Activated CD4-positive, alpha-beta T cell treated with anti-CD3 and anti-CD28 coated beads for 36 hours (primary cell): ENCODE measurements at regions not wholly inside any gene's neighbourhood (a gene's known extent, or its start where the extent isn't known, plus 50 kb on each side); places are given as distances from the start of the nearest gene placed in this dataset.

Experiments used
- ATAC-seq: fragments of 200-7000 bp; cut with Tn5 transposase; one replicate; pipeline ENCODE4 v1.10.0; 2021; ENCODE audit warnings: mild to moderate bottlenecking, moderate library complexity
- CTCF ChIA-PET: fragments of 350-600 bp; sonication (Branson Sonifier 250); formaldehyde crosslinking; loops from one replicate; lab custom pipeline; 2021; ENCODE audit warnings: antibody characterized with exemption; lab: Charles Lee
- POLR2A ChIA-PET: fragments of 350-600 bp; sonication (Branson Sonifier 250); formaldehyde crosslinking; loops from one replicate; lab custom pipeline; 2021; ENCODE audit warnings: antibody characterized with exemption, inconsistent platforms; lab: Charles Lee
- DNase-seq: peaks from one replicate; pipeline ENCODE4 v3.0.0-alpha.2; 2020
- H3K27ac Mint-ChIP-seq: one replicate; pipeline ENCODE4 v1.8.0; 2021; ENCODE audit warnings: mixed read lengths
- H3K27me3 Mint-ChIP-seq: one replicate; pipeline ENCODE4 v1.8.0; 2021; ENCODE audit warnings: mixed read lengths
- H3K36me3 Mint-ChIP-seq: one replicate; pipeline ENCODE4 v1.8.0; 2021; ENCODE audit warnings: low read depth, mixed read lengths
- H3K4me1 Mint-ChIP-seq: one replicate; pipeline ENCODE4 v1.8.0; 2021; ENCODE audit warnings: mixed read lengths
- H3K4me3 Mint-ChIP-seq: one replicate; pipeline ENCODE4 v1.8.0; 2021; ENCODE audit warnings: mild to moderate bottlenecking, moderate library complexity, mixed read lengths
- H3K9me3 Mint-ChIP-seq: one replicate; pipeline ENCODE4 v1.8.0; 2021; ENCODE audit warnings: low read depth, mixed read lengths
- intact Hi-C, 2 experiments: fragments of 100-400 bp; cut with DNase I in 1 of 2; cut with micrococcal nuclease in 1 of 2; formaldehyde crosslinking; loops; one replicate each; pipeline versions ENCODE4 v1.14.2 to v1.15.1; 2022 to 2024; cut with DNase I, micrococcal nuclease

DNA sequence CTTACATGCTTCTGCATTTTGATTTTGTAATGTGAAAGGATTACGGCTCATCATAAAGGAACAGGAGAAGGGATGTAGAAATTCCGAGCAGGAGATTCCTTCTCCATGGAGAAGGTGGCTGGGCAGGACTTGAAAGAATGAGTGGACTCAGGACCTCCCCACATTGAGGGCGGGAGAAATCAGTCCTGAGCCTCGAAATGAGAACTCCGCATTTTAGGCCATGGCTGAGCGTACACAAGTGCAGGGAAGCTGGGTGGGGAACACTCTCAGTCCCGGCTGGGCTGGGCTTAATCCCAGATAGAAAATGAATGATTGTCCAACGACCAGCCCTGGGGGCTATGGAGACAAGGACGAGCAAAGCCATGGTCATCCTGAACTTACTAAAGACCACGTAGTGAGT lies 402.3 kb upstream of the POU3F1 start:
- Mint-ChIP-seq H3K36me3 (no peaks in the 10 kb centered on the region), H3K4me3 (no peak overlapping the region), H3K4me1 (no peaks in the 10 kb centered on the region), H3K27ac (no peak overlapping the region), H3K27me3 (peaks cover 13% of the 10 kb centered on the region), H3K9me3 (no peaks in the 10 kb centered on the region)
- intact Hi-C loops = no loop called here
- CTCF ChIA-PET = no interaction called here
- POLR2A ChIA-PET = no interaction called here
- no peak for ATAC-seq
- DNase-seq = no peak

GRCh38 chr1:38446936-38447335 lies 400.3 kb upstream of the POU3F1 start:
- Mint-ChIP-seq H3K27ac (no peak overlapping the region), H3K27me3 (peaks cover 22% of the 10 kb centered on the region), H3K36me3 (no peaks in the 10 kb centered on the region), H3K4me1 (no peaks in the 10 kb centered on the region), H3K4me3 (no peak overlapping the region), H3K9me3 (no peaks in the 10 kb centered on the region)
- ChIA-PET CTCF (no interaction called here), POLR2A (no interaction called here)
- ATAC-seq (no peak), DNase-seq (no peak)
- intact Hi-C loops = no loop called here

GRCh38 chr1:38444770-38445442 lies 398.3 kb upstream of the POU3F1 start:
- peaks cover 3% of the 10 kb centered on the region for H3K36me3 Mint-ChIP-seq
- H3K27me3 Mint-ChIP-seq = peaks cover 32% of the 10 kb centered on the region
- DNase-seq = no peak
- no peak for ATAC-seq
- no peaks in the 10 kb centered on the region for H3K4me1 Mint-ChIP-seq
- peaks cover 11% of the 10 kb centered on the region for H3K9me3 Mint-ChIP-seq
- intact Hi-C loops = no loop called here
- ChIA-PET POLR2A (no interaction called here), CTCF (no interaction called here)
- no peak overlapping the region for H3K27ac Mint-ChIP-seq
- no peak overlapping the region for H3K4me3 Mint-ChIP-seq

- CTCF ChIA-PET = no interaction called here
- DNase-seq (no peak), ATAC-seq (no peak)
- Mint-ChIP-seq H3K36me3 (peaks cover 3% of the 10 kb centered on the region), H3K4me3 (no peak overlapping the region), H3K9me3 (peaks cover 12% of the 10 kb centered on the region), H3K27me3 (peaks cover 32% of the 10 kb centered on the region), H3K27ac (no peak overlapping the region), H3K4me1 (no peaks in the 10 kb centered on the region)
- POLR2A ChIA-PET = no interaction called here
- intact Hi-C loops = no loop called here
Measured at GRCh38 chr1:38444311-38444710, 397.7 kb upstream of the POU3F1 start.

- Mint-ChIP-seq H3K36me3 (peaks cover 3% of the 10 kb centered on the region), H3K4me1 (no peaks in the 10 kb centered on the region), H3K9me3 (peaks cover 12% of the 10 kb centered on the region), H3K4me3 (no peak overlapping the region), H3K27ac (no peak overlapping the region), H3K27me3 (peaks cover 25% of the 10 kb centered on the region)
- ChIA-PET POLR2A (no interaction called here), CTCF (no interaction called here)
- intact Hi-C loops = no loop called here
- DNase-seq (no peak), ATAC-seq (no peak)
Measured at GRCh38 chr1:38440402-38440801, 393.8 kb upstream of the POU3F1 start.

GRCh38 chr1:38436749-38437148 lies 390.2 kb upstream of the POU3F1 start:
- ChIA-PET POLR2A (no interaction called here), CTCF (no interaction called here)

GRCh38 chr1:38436006-38436405 lies 389.4 kb upstream of the POU3F1 start:
- POLR2A ChIA-PET = no interaction called here
- intact Hi-C loops = no loop called here
- H3K36me3 Mint-ChIP-seq = peaks cover 3% of the 10 kb centered on the region
- H3K4me1 Mint-ChIP-seq = no peaks in the 10 kb centered on the region
- DNase-seq = no peak
- peaks cover 5% of the 10 kb centered on the region for H3K27me3 Mint-ChIP-seq
- no peak overlapping the region for H3K27ac Mint-ChIP-seq
- CTCF ChIA-PET = no interaction called here
- ATAC-seq = no peak
- H3K9me3 Mint-ChIP-seq = peaks cover 8% of the 10 kb centered on the region
- no peak overlapping the region for H3K4me3 Mint-ChIP-seq

More at GRCh38 chr1:38436749-38437148, 390.2 kb upstream of the POU3F1 start:
- H3K4me3 Mint-ChIP-seq = no peak overlapping the region
- no peaks in the 10 kb centered on the region for H3K4me1 Mint-ChIP-seq
- H3K27ac Mint-ChIP-seq = no peak overlapping the region
- peaks cover 3% of the 10 kb centered on the region for H3K36me3 Mint-ChIP-seq
- DNase-seq = no peak
- no peak for ATAC-seq
- intact Hi-C loops = no loop called here
- peaks cover 8% of the 10 kb centered on the region for H3K27me3 Mint-ChIP-seq
- peaks cover 12% of the 10 kb centered on the region for H3K9me3 Mint-ChIP-seq

DNA sequence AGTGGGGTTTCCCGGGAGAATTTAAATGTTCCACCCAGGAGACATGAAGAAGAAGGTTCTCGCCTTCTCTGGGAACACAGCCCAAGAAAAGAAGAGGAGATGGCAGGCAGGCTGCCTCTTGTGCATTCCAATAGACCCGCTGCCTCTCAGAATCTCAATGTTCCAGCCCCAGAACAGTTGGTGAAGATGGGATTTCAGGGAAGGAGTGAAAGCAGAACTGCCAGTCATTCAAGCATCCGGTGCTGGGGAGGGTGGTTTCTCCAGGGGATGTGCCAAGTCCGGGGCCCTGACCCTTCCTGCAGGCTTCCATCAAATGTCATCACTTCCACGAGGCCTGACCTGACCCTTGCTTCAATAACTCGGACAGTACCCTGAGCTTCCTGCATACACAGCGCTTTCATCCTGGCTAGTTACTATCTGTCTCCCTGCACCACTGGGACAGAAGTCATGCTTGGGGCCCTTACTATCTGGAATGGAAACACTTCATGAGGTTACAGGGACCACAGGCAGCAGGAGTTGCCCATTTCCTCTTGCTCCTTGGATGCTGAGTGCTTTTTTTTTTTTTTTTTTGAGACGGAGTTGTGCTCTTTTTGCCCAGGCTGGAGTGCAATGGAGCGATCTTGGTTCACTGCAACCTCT lies 386.6 kb upstream of the POU3F1 start:
- no peak for ATAC-seq
- no peak overlapping the region for H3K27ac Mint-ChIP-seq
- peaks cover 2% of the 10 kb centered on the region for H3K27me3 Mint-ChIP-seq
- intact Hi-C loops = no loop called here
- DNase-seq = no peak
- H3K4me1 Mint-ChIP-seq = no peaks in the 10 kb centered on the region
- ChIA-PET POLR2A (no interaction called here), CTCF (interaction anchor here (0.8 kb wide), 1 partner anchor 30 kb away, joined by 4 read pairs; no protein-coding TSS in a partner anchor)
- H3K4me3 Mint-ChIP-seq = no peak overlapping the region
- H3K36me3 Mint-ChIP-seq = no peaks in the 10 kb centered on the region
- H3K9me3 Mint-ChIP-seq = no peaks in the 10 kb centered on the region

GRCh38 chr1:38431535-38432376 lies 385.2 kb upstream of the POU3F1 start:
- Mint-ChIP-seq H3K27ac (no peak overlapping the region), H3K9me3 (no peaks in the 10 kb centered on the region), H3K27me3 (peaks cover 5% of the 10 kb centered on the region), H3K4me1 (no peaks in the 10 kb centered on the region), H3K4me3 (no peak overlapping the region), H3K36me3 (no peaks in the 10 kb centered on the region)
- CTCF ChIA-PET = no interaction called here
- no peak for ATAC-seq
- intact Hi-C loops = no loop called here
- POLR2A ChIA-PET = no interaction called here
- DNase-seq = no peak

DNA sequence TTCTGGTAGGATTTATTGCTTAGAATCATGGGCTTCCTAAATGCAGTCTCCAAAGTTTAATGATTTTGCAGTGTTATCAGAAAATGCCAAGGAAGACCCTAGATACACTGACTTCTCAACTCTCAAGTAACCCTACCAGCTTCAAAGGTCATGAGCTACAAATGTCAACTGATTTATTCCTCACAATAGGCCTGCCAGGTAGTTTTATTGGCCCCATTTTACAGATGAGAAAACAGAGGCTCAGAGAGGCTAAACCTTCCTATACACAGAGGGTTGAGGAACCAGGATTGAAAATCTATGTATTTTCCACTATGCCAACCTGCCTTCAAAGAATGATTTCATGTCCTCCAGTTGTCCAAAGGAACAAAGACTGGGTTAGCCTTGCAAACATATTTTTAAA lies 384.4 kb upstream of the POU3F1 start:
- H3K4me1 Mint-ChIP-seq = no peaks in the 10 kb centered on the region
- no peak for ATAC-seq
- DNase-seq = no peak
- peaks cover 13% of the 10 kb centered on the region for H3K27me3 Mint-ChIP-seq
- no peaks in the 10 kb centered on the region for H3K36me3 Mint-ChIP-seq
- H3K4me3 Mint-ChIP-seq = no peak overlapping the region
- ChIA-PET POLR2A (no interaction called here), CTCF (no interaction called here)
- H3K9me3 Mint-ChIP-seq = no peaks in the 10 kb centered on the region
- intact Hi-C loops = no loop called here
- no peak overlapping the region for H3K27ac Mint-ChIP-seq

DNA sequence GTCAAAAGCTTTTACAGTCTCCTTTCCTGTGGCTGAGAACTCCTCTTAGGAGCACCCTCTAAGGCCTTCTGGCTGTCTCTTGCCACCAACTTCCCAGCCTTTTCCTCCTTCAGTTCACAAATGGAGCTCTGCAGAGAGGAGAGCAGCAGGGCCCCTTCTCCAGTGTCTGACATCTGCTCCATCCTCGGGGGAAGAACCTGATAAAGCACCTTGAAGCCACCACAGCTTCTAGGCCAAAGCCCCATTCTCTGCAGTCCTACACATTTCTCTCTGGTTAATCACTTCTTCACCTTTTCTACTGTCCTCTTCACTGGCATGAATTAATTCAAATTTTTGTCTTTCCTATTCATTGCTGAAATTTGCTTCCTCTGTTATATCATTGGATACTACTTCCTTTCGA lies 378.1 kb upstream of the POU3F1 start:
- no peak for DNase-seq
- Mint-ChIP-seq H3K9me3 (peaks cover 4% of the 10 kb centered on the region), H3K27me3 (peaks cover 16% of the 10 kb centered on the region), H3K27ac (no peak overlapping the region), H3K4me1 (no peaks in the 10 kb centered on the region), H3K36me3 (no peaks in the 10 kb centered on the region), H3K4me3 (no peak overlapping the region)
- no peak for ATAC-seq
- intact Hi-C loops = no loop called here
- ChIA-PET CTCF (no interaction called here), POLR2A (no interaction called here)

DNA sequence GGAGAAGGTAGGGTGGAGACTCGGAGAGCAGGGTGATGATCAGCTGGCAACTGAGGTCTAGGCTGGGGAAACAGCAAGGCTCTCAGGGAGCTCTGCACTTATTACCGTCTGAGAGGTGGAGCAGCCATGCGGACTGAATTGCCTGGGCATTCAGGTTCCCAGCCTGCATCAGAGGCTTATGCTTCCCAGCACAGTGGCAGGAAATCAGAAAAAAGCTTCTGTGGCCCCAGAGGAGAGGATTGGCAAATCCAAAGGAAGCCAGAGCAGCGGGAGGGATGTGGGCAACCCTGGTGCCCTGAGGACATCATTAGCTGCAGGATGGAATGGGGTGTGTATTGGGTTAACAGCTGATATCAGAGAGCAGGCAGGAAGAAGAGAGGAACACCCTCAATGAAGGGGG lies 374.1 kb upstream of the POU3F1 start:
- DNase-seq (no peak), ATAC-seq (no peak)
- Mint-ChIP-seq H3K27me3 (peaks cover 4% of the 10 kb centered on the region), H3K4me1 (no peaks in the 10 kb centered on the region), H3K4me3 (no peak overlapping the region), H3K27ac (no peak overlapping the region), H3K9me3 (peaks cover 4% of the 10 kb centered on the region), H3K36me3 (no peaks in the 10 kb centered on the region)
- POLR2A ChIA-PET = no interaction called here
- CTCF ChIA-PET = interaction anchor here (0.6 kb wide), 1 partner anchor 17 kb away, joined by 3 read pairs; no protein-coding TSS in a partner anchor
- intact Hi-C loops = no loop called here
